GM12878 (cell line): ENCODE measurements at regions not wholly inside any gene's neighbourhood (a gene's known extent, or its start where the extent isn't known, plus 50 kb on each side); places are given as distances from the start of the nearest gene placed in this dataset.
A peak's percentile ranks its signal among the peaks of the same experiment; 100 is the strongest.

Source experiments
- BRCA1 ChIP-seq: IDR thresholded peaks from 2 replicates; pipeline ENCODE4 v1.6.1; 2011; ENCODE audit warnings: low read depth, low read length, improper control_type of control experiment
- CEBPB ChIP-seq, 2 experiments: fragments of 150-350 bp in 1 of 2; IDR thresholded peaks; 2 replicates each; pipeline ENCODE4 v1.6.1; 2012 to 2014; ENCODE audit warnings: low read depth in 2 of 2, low read length in 2 of 2, borderline replicate concordance in 1 of 2, inconsistent platforms in 1 of 2
- CHD4 ChIP-seq: fragments of 200-600 bp; sonication (generic); IDR thresholded peaks from 2 replicates; pipeline ENCODE4 v1.6.1; 2016; ENCODE audit warnings: mild to moderate bottlenecking
- HCFC1 ChIP-seq: fragments of 150-350 bp; IDR thresholded peaks from 2 replicates; pipeline ENCODE4 v1.6.1; 2014; ENCODE audit warnings: low read length
- IKZF1 ChIP-seq: fragments of 450-650 bp; conservative IDR thresholded peaks from 2 replicates; pipeline ENCODE4 v1.6.1; 2017; ENCODE audit warnings: antibody characterized with exemption, mild to moderate bottlenecking
- JUNB ChIP-seq: IDR thresholded peaks from 2 replicates; pipeline ENCODE4 v1.6.1; 2016; ENCODE audit warnings: antibody characterized with exemption, mild to moderate bottlenecking
- MEF2B ChIP-seq: fragments of 450-650 bp; IDR thresholded peaks from 2 replicates; pipeline ENCODE4 v1.6.1; 2018; ENCODE audit warnings: mild to moderate bottlenecking, moderate library complexity; ENCODE audit not compliant: partially characterized antibody, poor library complexity, severe bottlenecking
- MYB ChIP-seq: fragments of 150-350 bp; IDR thresholded peaks from 2 replicates; pipeline ENCODE4 v1.6.1; 2014; ENCODE audit warnings: mild to moderate bottlenecking, low read depth, low read length, borderline replicate concordance
- POLR2AphosphoS2 ChIP-seq: IDR thresholded peaks from 2 replicates; pipeline ENCODE4 v1.6.1; 2011; ENCODE audit warnings: low read depth, mild to moderate bottlenecking, low read length, improper control_type of control experiment, moderate library complexity
- RAD21 ChIP-seq: IDR thresholded peaks from 2 replicates; pipeline ENCODE4 v1.6.1; 2011; ENCODE audit warnings: mild to moderate bottlenecking, low read depth, low read length, moderate library complexity; ENCODE audit not compliant: insufficient read depth
- RCOR1 ChIP-seq: conservative IDR thresholded peaks from 2 replicates; pipeline ENCODE4 v1.6.1; 2012; ENCODE audit warnings: low read depth, low read length, improper control_type of control experiment
- RFX5 ChIP-seq: IDR thresholded peaks from 2 replicates; pipeline ENCODE4 v1.6.1; 2011; ENCODE audit warnings: low read depth, low read length, improper control_type of control experiment
- SMAD1 ChIP-seq: fragments of 450-650 bp; IDR thresholded peaks from 2 replicates; pipeline ENCODE4 v1.6.1; 2018; ENCODE audit warnings: mild to moderate bottlenecking, low read depth; ENCODE audit not compliant: partially characterized antibody
- SREBF2 ChIP-seq: IDR thresholded peaks from 2 replicates; pipeline ENCODE4 v1.6.1; 2012; ENCODE audit warnings: mild to moderate bottlenecking, low read length
- STAT3 ChIP-seq: IDR thresholded peaks from 2 replicates; pipeline ENCODE4 v1.6.1; 2011; ENCODE audit warnings: low read depth, low read length, improper control_type of control experiment
- SUPT20H ChIP-seq: IDR thresholded peaks from 2 replicates; pipeline ENCODE4 v1.6.1; 2011; ENCODE audit warnings: low read depth, mild to moderate bottlenecking, low read length, moderate library complexity, borderline replicate concordance; ENCODE audit not compliant: control insufficient read depth
- TCF3 ChIP-seq: IDR thresholded peaks from 2 replicates; pipeline ENCODE4 v1.6.1; 2012; ENCODE audit warnings: low read depth, mild to moderate bottlenecking, low read length, borderline replicate concordance; ENCODE audit not compliant: insufficient read depth
- ZNF217 ChIP-seq: fragments of 450-650 bp; IDR thresholded peaks from 2 replicates; pipeline ENCODE4 v1.6.1; 2017; ENCODE audit warnings: antibody characterized with exemption, mild to moderate bottlenecking
- TF ChIP-seq, protein P1 (sequence below): fragments of 450-650 bp; IDR thresholded peaks from 2 replicates; pipeline ENCODE4 v1.6.1; 2017; ENCODE audit warnings: mild to moderate bottlenecking, low read depth, inconsistent platforms; ENCODE audit not compliant: poor library complexity, severe bottlenecking
- TF ChIP-seq, protein P2 (sequence below): fragments of 450-650 bp; IDR thresholded peaks from 2 replicates; pipeline ENCODE4 v1.6.1; 2017; ENCODE audit warnings: borderline replicate concordance
- TF ChIP-seq, protein P3 (sequence below): IDR thresholded peaks from 2 replicates; pipeline ENCODE4 v1.6.1; 2012; ENCODE audit warnings: low read depth, low read length, improper control_type of control experiment
- TF ChIP-seq, protein P4 (sequence below): fragments of 450-650 bp; IDR thresholded peaks from 2 replicates; pipeline ENCODE4 v1.6.1; 2018; ENCODE audit warnings: mild to moderate bottlenecking, low read depth, moderate library complexity; ENCODE audit not compliant: partially characterized antibody
- TF ChIP-seq, protein P5 (sequence below): IDR thresholded peaks from 2 replicates; pipeline ENCODE4 v1.6.1; 2012; ENCODE audit warnings: low read depth, low read length, improper control_type of control experiment

DNA sequence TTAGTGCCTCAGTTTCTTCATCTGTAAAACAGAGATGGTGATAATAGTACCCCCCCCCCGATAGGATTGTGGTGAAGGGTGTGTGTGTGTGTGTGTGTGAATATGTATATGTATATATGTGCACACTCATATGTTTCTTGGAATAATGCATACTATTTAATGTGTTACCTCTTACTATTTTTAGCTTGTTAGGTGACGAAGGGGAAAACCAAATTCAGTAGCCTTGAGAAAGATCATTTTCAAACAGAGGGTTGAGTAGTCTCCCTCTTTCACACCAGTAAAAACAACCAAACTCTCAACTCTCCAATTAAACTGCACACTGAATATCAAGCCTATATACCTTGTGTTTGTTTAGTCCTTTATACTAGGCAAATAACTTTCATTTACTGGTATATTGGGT, 75.7 kb downstream of the NTMT2 start (continued):
- TF ChIP-seq, protein P1, sequence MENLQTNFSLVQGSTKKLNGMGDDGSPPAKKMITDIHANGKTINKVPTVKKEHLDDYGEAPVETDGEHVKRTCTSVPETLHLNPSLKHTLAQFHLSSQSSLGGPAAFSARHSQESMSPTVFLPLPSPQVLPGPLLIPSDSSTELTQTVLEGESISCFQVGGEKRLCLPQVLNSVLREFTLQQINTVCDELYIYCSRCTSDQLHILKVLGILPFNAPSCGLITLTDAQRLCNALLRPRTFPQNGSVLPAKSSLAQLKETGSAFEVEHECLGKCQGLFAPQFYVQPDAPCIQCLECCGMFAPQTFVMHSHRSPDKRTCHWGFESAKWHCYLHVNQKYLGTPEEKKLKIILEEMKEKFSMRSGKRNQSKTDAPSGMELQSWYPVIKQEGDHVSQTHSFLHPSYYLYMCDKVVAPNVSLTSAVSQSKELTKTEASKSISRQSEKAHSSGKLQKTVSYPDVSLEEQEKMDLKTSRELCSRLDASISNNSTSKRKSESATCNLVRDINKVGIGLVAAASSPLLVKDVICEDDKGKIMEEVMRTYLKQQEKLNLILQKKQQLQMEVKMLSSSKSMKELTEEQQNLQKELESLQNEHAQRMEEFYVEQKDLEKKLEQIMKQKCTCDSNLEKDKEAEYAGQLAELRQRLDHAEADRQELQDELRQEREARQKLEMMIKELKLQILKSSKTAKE: no peak
- no peak for TF ChIP-seq RCOR1
- TF ChIP-seq BRCA1: no peak
- TF ChIP-seq MYB: no peak
- no peak for TF ChIP-seq TCF3
- peak; percentile 69 for TF ChIP-seq MEF2B
- TF ChIP-seq RFX5: no peak
- TF ChIP-seq JUNB: no peak
- TF ChIP-seq, protein P2, sequence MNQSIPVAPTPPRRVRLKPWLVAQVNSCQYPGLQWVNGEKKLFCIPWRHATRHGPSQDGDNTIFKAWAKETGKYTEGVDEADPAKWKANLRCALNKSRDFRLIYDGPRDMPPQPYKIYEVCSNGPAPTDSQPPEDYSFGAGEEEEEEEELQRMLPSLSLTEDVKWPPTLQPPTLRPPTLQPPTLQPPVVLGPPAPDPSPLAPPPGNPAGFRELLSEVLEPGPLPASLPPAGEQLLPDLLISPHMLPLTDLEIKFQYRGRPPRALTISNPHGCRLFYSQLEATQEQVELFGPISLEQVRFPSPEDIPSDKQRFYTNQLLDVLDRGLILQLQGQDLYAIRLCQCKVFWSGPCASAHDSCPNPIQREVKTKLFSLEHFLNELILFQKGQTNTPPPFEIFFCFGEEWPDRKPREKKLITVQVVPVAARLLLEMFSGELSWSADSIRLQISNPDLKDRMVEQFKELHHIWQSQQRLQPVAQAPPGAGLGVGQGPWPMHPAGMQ: no peak
- no peak for TF ChIP-seq STAT3
- TF ChIP-seq, protein P3, sequence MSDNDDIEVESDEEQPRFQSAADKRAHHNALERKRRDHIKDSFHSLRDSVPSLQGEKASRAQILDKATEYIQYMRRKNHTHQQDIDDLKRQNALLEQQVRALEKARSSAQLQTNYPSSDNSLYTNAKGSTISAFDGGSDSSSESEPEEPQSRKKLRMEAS: no peak
- TF ChIP-seq CHD4: no peak
- TF ChIP-seq ZNF217: no peak
- peak; percentile 6 for TF ChIP-seq IKZF1
- no peak for TF ChIP-seq SREBF2
- no peak for TF ChIP-seq RAD21
- TF ChIP-seq, protein P4, sequence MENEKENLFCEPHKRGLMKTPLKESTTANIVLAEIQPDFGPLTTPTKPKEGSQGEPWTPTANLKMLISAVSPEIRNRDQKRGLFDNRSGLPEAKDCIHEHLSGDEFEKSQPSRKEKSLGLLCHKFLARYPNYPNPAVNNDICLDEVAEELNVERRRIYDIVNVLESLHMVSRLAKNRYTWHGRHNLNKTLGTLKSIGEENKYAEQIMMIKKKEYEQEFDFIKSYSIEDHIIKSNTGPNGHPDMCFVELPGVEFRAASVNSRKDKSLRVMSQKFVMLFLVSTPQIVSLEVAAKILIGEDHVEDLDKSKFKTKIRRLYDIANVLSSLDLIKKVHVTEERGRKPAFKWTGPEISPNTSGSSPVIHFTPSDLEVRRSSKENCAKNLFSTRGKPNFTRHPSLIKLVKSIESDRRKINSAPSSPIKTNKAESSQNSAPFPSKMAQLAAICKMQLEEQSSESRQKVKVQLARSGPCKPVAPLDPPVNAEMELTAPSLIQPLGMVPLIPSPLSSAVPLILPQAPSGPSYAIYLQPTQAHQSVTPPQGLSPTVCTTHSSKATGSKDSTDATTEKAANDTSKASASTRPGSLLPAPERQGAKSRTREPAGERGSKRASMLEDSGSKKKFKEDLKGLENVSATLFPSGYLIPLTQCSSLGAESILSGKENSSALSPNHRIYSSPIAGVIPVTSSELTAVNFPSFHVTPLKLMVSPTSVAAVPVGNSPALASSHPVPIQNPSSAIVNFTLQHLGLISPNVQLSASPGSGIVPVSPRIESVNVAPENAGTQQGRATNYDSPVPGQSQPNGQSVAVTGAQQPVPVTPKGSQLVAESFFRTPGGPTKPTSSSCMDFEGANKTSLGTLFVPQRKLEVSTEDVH: no peak
- TF ChIP-seq, protein P5, sequence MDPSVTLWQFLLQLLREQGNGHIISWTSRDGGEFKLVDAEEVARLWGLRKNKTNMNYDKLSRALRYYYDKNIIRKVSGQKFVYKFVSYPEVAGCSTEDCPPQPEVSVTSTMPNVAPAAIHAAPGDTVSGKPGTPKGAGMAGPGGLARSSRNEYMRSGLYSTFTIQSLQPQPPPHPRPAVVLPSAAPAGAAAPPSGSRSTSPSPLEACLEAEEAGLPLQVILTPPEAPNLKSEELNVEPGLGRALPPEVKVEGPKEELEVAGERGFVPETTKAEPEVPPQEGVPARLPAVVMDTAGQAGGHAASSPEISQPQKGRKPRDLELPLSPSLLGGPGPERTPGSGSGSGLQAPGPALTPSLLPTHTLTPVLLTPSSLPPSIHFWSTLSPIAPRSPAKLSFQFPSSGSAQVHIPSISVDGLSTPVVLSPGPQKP: no peak
- TF ChIP-seq SMAD1: no peak
- no peak for TF ChIP-seq CEBPB (IDR thresholded peaks at IDR 0.05; ENCODE audit: borderline replicate concordance in 1 of 2, low read depth in 2 of 2, low read length in 2 of 2)
- no peak for TF ChIP-seq SUPT20H
- no peak for TF ChIP-seq HCFC1
- no peak for TF ChIP-seq POLR2AphosphoS2
